BE2C (cell line): ENCODE measurements at regions not wholly inside any gene's neighbourhood (a gene's known extent, or its start where the extent isn't known, plus 50 kb on each side); places are given as distances from the start of the nearest gene placed in this dataset.

Experiments used
- DNase-seq: peaks from one replicate; pipeline ENCODE4 v3.0.0-alpha.2; 2020
- H3K27me3 ChIP-seq: fragments of 250-450 bp; sonication (Bioruptor Pico); 2 replicates; pipeline ENCODE4 v1.5.1; 2020; ENCODE audit warnings: mild to moderate bottlenecking
- H3K36me3 ChIP-seq: fragments of 250-450 bp; sonication (Bioruptor Pico); 2 replicates; pipeline ENCODE4 v1.5.1; 2020; ENCODE audit warnings: mild to moderate bottlenecking
- H3K4me1 ChIP-seq: fragments of 250-450 bp; sonication (Bioruptor Pico); 2 replicates; pipeline ENCODE4 v1.5.1; 2020
- H3K4me3 ChIP-seq: 2 replicates; pipeline ENCODE4 v1.5.1; 2011; ENCODE audit warnings: low read depth, low read length
- H3K9me3 ChIP-seq: fragments of 250-450 bp; sonication (Bioruptor Pico); 2 replicates; pipeline ENCODE4 v1.5.1; 2020
- TF ChIP-seq, protein P1 (sequence below): IDR thresholded peaks from 2 replicates; pipeline ENCODE4 v1.5.1; 2012; ENCODE audit warnings: mild to moderate bottlenecking, low read depth, low read length

- Histone ChIP-seq H3K9me3 (no peaks in the 10 kb centered on the region), H3K36me3 (no peaks in the 10 kb centered on the region), H3K27me3 (no peaks in the 10 kb centered on the region), H3K4me1 (no peaks in the 10 kb centered on the region), H3K4me3 (no peak overlapping the region)
- no peak for DNase-seq
- TF ChIP-seq, protein P1, sequence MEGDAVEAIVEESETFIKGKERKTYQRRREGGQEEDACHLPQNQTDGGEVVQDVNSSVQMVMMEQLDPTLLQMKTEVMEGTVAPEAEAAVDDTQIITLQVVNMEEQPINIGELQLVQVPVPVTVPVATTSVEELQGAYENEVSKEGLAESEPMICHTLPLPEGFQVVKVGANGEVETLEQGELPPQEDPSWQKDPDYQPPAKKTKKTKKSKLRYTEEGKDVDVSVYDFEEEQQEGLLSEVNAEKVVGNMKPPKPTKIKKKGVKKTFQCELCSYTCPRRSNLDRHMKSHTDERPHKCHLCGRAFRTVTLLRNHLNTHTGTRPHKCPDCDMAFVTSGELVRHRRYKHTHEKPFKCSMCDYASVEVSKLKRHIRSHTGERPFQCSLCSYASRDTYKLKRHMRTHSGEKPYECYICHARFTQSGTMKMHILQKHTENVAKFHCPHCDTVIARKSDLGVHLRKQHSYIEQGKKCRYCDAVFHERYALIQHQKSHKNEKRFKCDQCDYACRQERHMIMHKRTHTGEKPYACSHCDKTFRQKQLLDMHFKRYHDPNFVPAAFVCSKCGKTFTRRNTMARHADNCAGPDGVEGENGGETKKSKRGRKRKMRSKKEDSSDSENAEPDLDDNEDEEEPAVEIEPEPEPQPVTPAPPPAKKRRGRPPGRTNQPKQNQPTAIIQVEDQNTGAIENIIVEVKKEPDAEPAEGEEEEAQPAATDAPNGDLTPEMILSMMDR: no peak
Observed at GRCh38 chr12:19933924-19934323, 434.4 kb upstream of the PDE3A start.

DNA sequence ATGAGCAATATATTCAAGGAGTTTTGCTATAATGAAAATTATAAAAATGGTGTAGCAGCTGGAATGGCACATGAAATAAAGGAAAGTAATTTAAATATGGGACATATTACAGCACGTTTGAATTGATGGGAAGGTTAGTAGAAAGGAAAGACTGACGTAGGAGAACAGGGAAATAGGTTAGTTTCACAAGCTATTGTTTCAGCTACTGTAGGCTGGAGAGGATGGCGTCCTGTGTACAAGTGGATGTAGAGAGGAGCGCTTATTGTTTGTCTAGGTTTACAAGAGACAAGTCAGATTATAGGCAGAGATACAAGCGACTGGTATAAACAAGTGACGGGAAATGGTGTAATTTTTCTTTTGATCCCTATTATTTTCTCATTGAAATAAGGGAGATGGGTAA, 431.2 kb upstream of the PDE3A start:
- H3K36me3 ChIP-seq: no peaks in the 10 kb centered on the region
- no peaks in the 10 kb centered on the region for H3K27me3 ChIP-seq
- no peaks in the 10 kb centered on the region for H3K9me3 ChIP-seq
- no peaks in the 10 kb centered on the region for H3K4me1 ChIP-seq
- no peak for DNase-seq
- H3K4me3 ChIP-seq: no peak overlapping the region
- TF ChIP-seq, protein P1: no peak

DNA sequence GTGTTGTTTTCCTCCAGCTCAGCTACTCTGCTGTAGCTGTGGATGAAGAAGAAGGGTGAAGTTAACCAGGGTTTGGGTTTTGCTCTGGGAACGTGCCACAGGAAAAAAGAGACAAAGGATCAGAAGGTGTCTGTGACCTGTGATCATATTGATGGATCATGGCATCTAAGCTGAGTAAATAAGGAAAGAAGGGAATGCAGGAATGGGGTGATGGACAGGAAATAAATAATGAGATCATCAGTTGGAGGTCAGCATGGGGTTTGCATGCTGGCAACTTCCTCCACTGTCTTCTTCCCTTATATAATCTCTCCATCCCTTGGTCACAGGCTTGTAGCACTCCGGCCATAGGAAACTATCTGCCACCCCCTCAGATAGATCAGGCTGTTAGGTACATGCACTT, 430.3 kb upstream of the PDE3A start:
- H3K9me3 ChIP-seq: no peaks in the 10 kb centered on the region
- H3K4me1 ChIP-seq: no peaks in the 10 kb centered on the region; the same call in 1 of the 2 replicates
- H3K4me3 ChIP-seq: no peak overlapping the region
- H3K27me3 ChIP-seq: no peaks in the 10 kb centered on the region
- no peaks in the 10 kb centered on the region for H3K36me3 ChIP-seq
- TF ChIP-seq, protein P1: no peak
- no peak for DNase-seq

DNA sequence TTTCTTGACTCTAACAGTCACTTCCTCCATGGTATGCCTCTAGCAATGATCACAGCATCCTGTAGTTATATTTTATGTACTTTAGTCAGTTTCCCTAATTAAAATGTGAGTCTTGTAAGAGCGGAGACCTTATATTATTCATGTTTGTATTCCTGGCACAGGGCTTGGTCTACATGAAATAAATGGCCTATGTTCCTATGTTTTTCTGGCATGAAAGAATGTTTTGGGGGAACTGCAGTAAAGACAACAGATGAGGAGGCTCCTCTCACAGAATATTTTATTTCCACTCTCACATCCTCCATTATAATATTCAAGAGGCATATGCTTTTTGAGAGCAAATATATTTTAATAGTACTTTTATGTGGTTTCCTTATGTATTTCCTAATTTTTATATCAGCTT, 429.8 kb upstream of the PDE3A start:
- H3K36me3 ChIP-seq: no peaks in the 10 kb centered on the region
- no peaks in the 10 kb centered on the region; the same call in 1 of the 2 replicates for H3K4me1 ChIP-seq
- H3K27me3 ChIP-seq: no peaks in the 10 kb centered on the region
- TF ChIP-seq, protein P1: no peak
- DNase-seq: no peak
- H3K4me3 ChIP-seq: no peak overlapping the region
- no peaks in the 10 kb centered on the region for H3K9me3 ChIP-seq

DNA sequence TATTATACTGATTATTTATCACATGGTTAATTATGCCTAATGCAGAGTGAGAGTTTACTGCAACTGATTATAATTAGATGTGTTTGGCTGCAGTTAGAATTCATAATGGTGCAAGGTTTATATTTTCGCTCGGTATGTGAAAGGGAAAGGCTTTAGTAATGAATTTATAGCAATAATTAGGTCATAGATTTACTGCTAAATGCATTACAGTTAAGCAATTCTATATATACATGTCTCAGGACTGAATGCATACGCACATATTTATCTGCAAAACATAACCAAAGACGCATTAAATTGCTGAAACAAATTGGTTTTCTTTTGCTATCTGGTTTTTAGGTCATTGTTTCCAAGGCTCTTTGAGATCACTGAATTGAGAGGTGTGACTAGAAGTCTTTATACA, 428.1 kb upstream of the PDE3A start:
- peaks cover 10% of the 10 kb centered on the region for H3K4me1 ChIP-seq
- no peak for DNase-seq
- no peaks in the 10 kb centered on the region for H3K36me3 ChIP-seq
- no peaks in the 10 kb centered on the region for H3K9me3 ChIP-seq
- TF ChIP-seq, protein P1: no peak
- H3K4me3 ChIP-seq: no peak overlapping the region
- no peaks in the 10 kb centered on the region for H3K27me3 ChIP-seq

- Histone ChIP-seq H3K27me3 (no peaks in the 10 kb centered on the region), H3K4me3 (no peak overlapping the region), H3K9me3 (no peaks in the 10 kb centered on the region), H3K4me1 (peaks cover 11% of the 10 kb centered on the region), H3K36me3 (no peaks in the 10 kb centered on the region)
- DNase-seq: no peak
- TF ChIP-seq, protein P1: no peak
Observed at GRCh38 chr12:19941096-19941495, 427.2 kb upstream of the PDE3A start.
